SK-N-SH treated with all-trans-retinoic acid at 6 μM for 48 hours (cell line): ENCODE measurements at regions not wholly inside any gene's neighbourhood (a gene's known extent, or its start where the extent isn't known, plus 50 kb on each side); places are given as distances from the start of the nearest gene placed in this dataset.

Experiments
- ATAC-seq: fragments of 200-7000 bp; cut with Tn5 transposase; 3 replicates; pipeline ENCODE4 v1.9.1; 2020; ENCODE audit warnings: mild to moderate bottlenecking, moderate library complexity
- ARNTL ChIP-seq: fragments of 450-650 bp; formaldehyde crosslinking; IDR thresholded peaks from 2 replicates; pipeline ENCODE4 v1.5.0; 2020; ENCODE audit warnings: low read depth, mild to moderate bottlenecking, moderate library complexity, borderline replicate concordance
- BACH2 ChIP-seq: fragments of 250-450 bp; sonication (Bioruptor Pico); IDR thresholded peaks from 2 replicates; pipeline ENCODE4 v1.9.0; 2021; ENCODE audit warnings: mild to moderate bottlenecking, borderline replicate concordance
- CREB5 ChIP-seq: fragments of 250-450 bp; sonication (Bioruptor Pico); IDR thresholded peaks from 2 replicates; pipeline ENCODE4 v1.5.1; 2020; ENCODE audit warnings: low read depth, mild to moderate bottlenecking, moderate library complexity
- CSDC2 ChIP-seq: fragments of 250-450 bp; sonication (Bioruptor Pico); IDR thresholded peaks from 2 replicates; pipeline ENCODE4 v1.5.0; 2020; ENCODE audit warnings: mild to moderate bottlenecking, moderate library complexity
- CSRNP3 ChIP-seq: fragments of 250-450 bp; sonication (Bioruptor Pico); IDR thresholded peaks from 2 replicates; pipeline ENCODE4 v1.5.1; 2021; ENCODE audit warnings: mild to moderate bottlenecking, moderate library complexity
- ESRRG ChIP-seq: fragments of 250-450 bp; sonication (Bioruptor Pico); IDR thresholded peaks from 2 replicates; pipeline ENCODE4 v1.6.1; 2021; ENCODE audit warnings: mild to moderate bottlenecking
- GLIS3 ChIP-seq: fragments of 250-450 bp; sonication (Bioruptor Pico); IDR thresholded peaks from 2 replicates; pipeline ENCODE4 v1.5.0; 2020; ENCODE audit warnings: mild to moderate bottlenecking, moderate library complexity
- ISL1 ChIP-seq: fragments of 250-450 bp; sonication (Bioruptor Pico); IDR thresholded peaks from 2 replicates; pipeline ENCODE4 v2.1.2; 2022; ENCODE audit warnings: mild to moderate bottlenecking, moderate library complexity
- PATZ1 ChIP-seq: fragments of 250-450 bp; sonication (Bioruptor Pico); IDR thresholded peaks from 2 replicates; pipeline ENCODE4 v1.8.0; 2020; ENCODE audit warnings: mild to moderate bottlenecking, moderate library complexity, borderline replicate concordance
- PPARA ChIP-seq: fragments of 250-450 bp; sonication (Bioruptor Pico); IDR thresholded peaks from 2 replicates; pipeline ENCODE4 v1.5.0; 2020; ENCODE audit warnings: mild to moderate bottlenecking, borderline replicate concordance
- RARB ChIP-seq: fragments of 250-450 bp; sonication (Bioruptor Pico); IDR thresholded peaks from 2 replicates; pipeline ENCODE4 v1.8.0; 2021; ENCODE audit warnings: mild to moderate bottlenecking, moderate library complexity
- TCF4 ChIP-seq: fragments of 250-450 bp; sonication (Bioruptor Pico); IDR thresholded peaks from 2 replicates; pipeline ENCODE4 v1.8.0; 2021; ENCODE audit warnings: mild to moderate bottlenecking, moderate library complexity, borderline replicate concordance
- ZC3H10 ChIP-seq: fragments of 250-450 bp; sonication (Bioruptor Pico); IDR thresholded peaks from 2 replicates; pipeline ENCODE4 v1.5.1; 2021; ENCODE audit warnings: mild to moderate bottlenecking, moderate library complexity
- ZFP3 ChIP-seq: fragments of 250-450 bp; sonication (Bioruptor Pico); IDR thresholded peaks from 2 replicates; pipeline ENCODE4 v1.5.0; 2020; ENCODE audit warnings: mild to moderate bottlenecking, moderate library complexity
- ZFP30 ChIP-seq: fragments of 450-650 bp; formaldehyde crosslinking; IDR thresholded peaks from 2 replicates; pipeline ENCODE4 v1.5.0; 2022; ENCODE audit warnings: mild to moderate bottlenecking, moderate library complexity
- ZNF565 ChIP-seq: fragments of 450-650 bp; formaldehyde crosslinking; conservative IDR thresholded peaks from 2 replicates; pipeline ENCODE4 v1.5.0; 2020; ENCODE audit warnings: low read depth, mild to moderate bottlenecking, moderate library complexity
- ZNF70 ChIP-seq: fragments of 450-650 bp; formaldehyde crosslinking; IDR thresholded peaks from 2 replicates; pipeline ENCODE4 v1.5.0; 2020; ENCODE audit warnings: mild to moderate bottlenecking, moderate library complexity
- ZNF8 ChIP-seq: fragments of 450-650 bp; formaldehyde crosslinking; IDR thresholded peaks from 2 replicates; pipeline ENCODE4 v1.5.0; 2020; ENCODE audit warnings: mild to moderate bottlenecking, moderate library complexity
- TF ChIP-seq, protein P1 (sequence below): fragments of 250-450 bp; sonication (Bioruptor Pico); IDR thresholded peaks from 2 replicates; pipeline ENCODE4 v1.8.0; 2021; ENCODE audit warnings: low read depth, mild to moderate bottlenecking, moderate library complexity, borderline replicate concordance

DNA sequence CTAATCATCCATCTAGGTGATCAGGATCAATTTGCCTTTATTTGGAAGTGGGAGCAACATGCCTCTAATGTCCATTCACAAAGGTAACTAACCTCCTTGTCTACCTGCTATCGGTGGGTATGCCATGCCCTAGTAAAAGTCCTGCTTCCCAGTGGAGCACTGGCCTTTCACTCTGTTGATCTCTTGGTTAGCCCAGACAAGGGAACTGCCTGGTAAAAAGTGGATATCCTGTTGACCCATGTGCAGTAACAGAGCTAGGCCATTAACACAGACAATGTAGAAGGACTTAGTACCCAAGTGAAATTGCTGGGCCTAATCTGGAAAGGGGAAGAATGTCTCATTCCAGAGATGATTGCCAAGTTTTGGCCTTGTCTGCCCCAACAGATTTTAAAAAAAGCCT, 171.5 kb upstream of the CSNK1A1L start:
- no peak for ATAC-seq
- TF ChIP-seq BACH2 (no peak), GLIS3 (no peak), ZFP3 (no peak)

DNA sequence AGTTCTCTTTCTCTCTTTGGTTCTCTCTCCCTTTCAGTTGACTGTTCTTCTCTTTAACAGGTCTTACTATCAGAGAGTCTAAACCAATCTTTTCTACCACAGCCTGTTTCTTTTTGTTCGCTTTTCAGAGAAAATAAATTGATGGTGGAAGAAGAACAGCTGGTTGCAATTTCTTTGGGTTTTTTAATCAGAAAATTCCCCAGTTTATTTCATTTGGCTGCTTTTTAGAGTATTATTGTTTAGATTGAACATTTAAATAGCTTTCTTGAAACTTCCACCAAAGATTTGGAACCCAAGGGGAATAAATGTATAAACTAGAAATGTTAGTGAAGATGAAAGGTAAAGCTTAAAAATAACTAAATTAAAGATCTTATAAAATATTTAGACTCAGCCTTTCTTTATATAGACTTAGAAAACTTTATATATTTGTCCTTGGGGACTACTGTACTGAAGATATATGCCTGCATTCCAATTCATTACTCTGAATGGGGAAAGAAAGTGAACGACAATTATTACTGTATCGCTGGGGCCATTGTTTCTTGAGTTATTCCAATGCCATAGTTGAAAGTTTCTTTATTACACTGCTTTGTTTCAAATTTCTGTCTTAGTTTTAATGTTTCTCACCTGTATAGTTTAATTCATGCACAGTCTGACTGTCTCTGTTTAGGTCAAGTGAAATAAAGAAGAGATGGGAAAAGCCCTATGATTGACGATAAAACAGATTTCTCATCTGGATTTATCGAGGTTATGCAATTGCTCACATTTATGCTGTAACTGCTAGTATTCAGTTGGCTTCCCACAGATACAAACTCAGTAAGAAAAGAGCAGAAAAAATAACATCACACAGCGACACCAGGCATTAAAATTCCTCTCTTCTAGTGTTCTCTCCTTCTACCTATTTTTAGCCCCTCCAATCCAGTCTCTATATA, 169.4 kb upstream of the CSNK1A1L start:
- no peak for ATAC-seq
- no peak for TF ChIP-seq ISL1 (CRISPR knock-in tag)

DNA sequence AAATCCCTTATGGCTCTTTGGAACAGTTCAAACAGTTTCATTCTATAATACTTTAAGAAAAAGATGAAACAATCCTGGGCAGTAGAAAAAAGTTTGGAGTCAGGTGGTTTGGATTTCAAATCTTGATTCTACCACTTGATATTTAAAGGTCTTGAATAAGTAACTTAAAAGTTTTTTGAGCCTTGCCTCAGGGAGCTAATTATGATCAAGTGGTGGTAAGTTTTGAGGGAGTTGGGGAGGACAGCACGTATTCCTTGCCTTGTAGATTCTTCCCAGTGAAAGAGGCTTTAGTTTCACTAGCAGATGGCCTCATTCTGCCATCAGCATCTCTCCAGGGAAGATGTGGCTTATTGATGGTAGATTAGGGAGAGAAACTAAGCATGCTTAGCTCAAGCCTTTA, 168.4 kb upstream of the CSNK1A1L start:
- TF ChIP-seq, protein P1, sequence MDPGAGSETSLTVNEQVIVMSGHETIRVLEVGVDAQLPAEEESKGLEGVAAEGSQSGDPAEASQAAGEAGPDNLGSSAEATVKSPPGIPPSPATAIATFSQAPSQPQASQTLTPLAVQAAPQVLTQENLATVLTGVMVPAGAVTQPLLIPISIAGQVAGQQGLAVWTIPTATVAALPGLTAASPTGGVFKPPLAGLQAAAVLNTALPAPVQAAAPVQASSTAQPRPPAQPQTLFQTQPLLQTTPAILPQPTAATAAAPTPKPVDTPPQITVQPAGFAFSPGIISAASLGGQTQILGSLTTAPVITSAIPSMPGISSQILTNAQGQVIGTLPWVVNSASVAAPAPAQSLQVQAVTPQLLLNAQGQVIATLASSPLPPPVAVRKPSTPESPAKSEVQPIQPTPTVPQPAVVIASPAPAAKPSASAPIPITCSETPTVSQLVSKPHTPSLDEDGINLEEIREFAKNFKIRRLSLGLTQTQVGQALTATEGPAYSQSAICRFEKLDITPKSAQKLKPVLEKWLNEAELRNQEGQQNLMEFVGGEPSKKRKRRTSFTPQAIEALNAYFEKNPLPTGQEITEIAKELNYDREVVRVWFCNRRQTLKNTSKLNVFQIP (CRISPR knock-in tag): no peak
- no peak for TF ChIP-seq ESRRG (CRISPR knock-in tag)
- no peak for TF ChIP-seq BACH2
- TF ChIP-seq RARB (CRISPR knock-in tag): no peak
- no peak for TF ChIP-seq ZNF8 (CRISPR knock-in tag)
- no peak for TF ChIP-seq ZC3H10 (CRISPR knock-in tag)
- no peak for TF ChIP-seq ZFP30
- TF ChIP-seq CSDC2 (CRISPR knock-in tag): no peak
- ATAC-seq: no peak

DNA sequence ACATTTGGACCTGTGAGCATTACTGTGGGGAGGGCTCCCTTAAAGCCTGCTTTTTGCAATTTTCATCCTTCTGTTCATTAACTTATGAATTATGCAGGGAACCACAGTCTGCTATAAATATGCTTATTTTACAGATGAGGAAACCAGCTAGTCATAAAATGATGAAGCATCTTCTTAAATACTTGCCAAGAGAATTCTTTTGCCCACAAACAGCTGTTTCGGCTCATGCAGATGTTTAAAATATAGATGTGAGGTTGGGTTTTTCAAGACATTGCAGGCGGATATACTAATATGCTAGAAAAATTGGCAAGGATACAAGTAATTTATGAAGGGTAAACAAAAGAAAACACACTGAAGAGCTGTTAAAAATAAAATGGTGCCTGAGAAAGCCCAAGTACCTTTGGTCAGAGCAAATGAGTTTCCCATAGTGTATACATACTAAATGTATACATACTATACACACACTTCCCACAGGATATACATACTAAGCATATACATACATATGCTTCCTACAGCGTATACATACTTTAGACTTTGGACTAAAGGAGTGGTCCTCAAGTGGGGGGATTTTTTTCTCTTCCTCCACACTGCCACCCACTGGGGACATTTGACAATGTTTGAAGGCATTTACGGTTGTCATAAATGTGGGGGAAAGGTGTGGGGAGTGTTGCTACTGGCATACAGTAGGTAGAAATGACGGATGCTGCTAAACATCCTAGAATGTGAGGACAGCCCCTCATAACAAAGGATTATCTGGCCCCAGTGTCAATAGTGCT, 164.9 kb upstream of the CSNK1A1L start:
- TF ChIP-seq GLIS3 (no peak), ARNTL (CRISPR knock-in tag) (no peak), TCF4 (CRISPR knock-in tag) (no peak), BACH2 (no peak), PATZ1 (CRISPR knock-in tag) (no peak), CREB5 (no peak), ZNF70 (CRISPR knock-in tag) (no peak), ESRRG (CRISPR knock-in tag) (no peak), ZFP30 (no peak), ZC3H10 (CRISPR knock-in tag) (no peak), CSRNP3 (CRISPR knock-in tag) (no peak), ISL1 (CRISPR knock-in tag) (no peak), ZFP3 (no peak), PPARA (no peak), ZNF565 (CRISPR knock-in tag) (no peak)
- TF ChIP-seq, protein P1 (CRISPR knock-in tag): no peak
- ATAC-seq: no peak
